MM.1S (cell line): ENCODE measurements at regions not wholly inside any gene's neighbourhood (a gene's known extent, or its start where the extent isn't known, plus 50 kb on each side); places are given as distances from the start of the nearest gene placed in this dataset.

ENCODE experiments used
- CTCF ChIP-seq: fragments of 300-600 bp; sonication (generic); IDR thresholded peaks from 2 replicates; pipeline ENCODE4 v1.5.1; 2016; ENCODE audit warnings: antibody characterized with exemption, low read length, mixed read lengths
- EZH2 ChIP-seq: fragments of 300-600 bp; sonication (generic); optimal IDR thresholded peaks from 2 replicates; pipeline ENCODE3; 2017; ENCODE audit warnings: low read depth, mild to moderate bottlenecking, antibody characterized with exemption, low read length, mixed read lengths

GRCh38 chr12:60101715-60102114 is 505.9 kb downstream of the SLC16A7 start:
- TF ChIP-seq CTCF, result no peak
- no peak for TF ChIP-seq EZH2
